ENCODE measurements at regions not wholly inside any gene's neighbourhood (a gene's known extent, or its start where the extent isn't known, plus 50 kb on each side); places are given as distances from the start of the nearest gene placed in this dataset.
"Not testable (repeated sequence)": the region's sequence is repeated elsewhere in the genome, so short reads cannot be mapped to it uniquely, and the experiment has no call there.

DNA sequence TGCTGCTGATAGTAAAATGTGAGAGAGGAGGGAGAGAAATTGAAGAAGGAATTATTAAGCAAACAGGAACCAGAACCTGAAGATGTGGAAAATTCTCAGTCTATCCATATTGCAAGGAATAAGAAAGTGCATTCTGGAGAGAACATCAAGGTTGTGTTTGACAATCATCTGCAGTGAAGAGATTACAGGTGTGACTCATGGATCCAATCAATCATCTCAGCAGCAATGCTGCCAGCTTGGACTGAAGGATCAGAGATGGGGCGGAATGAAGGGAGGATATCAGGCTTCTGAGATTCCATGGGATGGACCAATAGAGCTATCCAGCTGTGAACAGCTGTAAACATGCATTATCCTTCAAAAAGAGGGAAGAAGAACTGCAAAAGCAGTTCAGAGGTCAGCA, 247.3 kb downstream of the LPIN1 start:
- no peak for DNase-seq (ENCODE audit: low read depth)

DNA sequence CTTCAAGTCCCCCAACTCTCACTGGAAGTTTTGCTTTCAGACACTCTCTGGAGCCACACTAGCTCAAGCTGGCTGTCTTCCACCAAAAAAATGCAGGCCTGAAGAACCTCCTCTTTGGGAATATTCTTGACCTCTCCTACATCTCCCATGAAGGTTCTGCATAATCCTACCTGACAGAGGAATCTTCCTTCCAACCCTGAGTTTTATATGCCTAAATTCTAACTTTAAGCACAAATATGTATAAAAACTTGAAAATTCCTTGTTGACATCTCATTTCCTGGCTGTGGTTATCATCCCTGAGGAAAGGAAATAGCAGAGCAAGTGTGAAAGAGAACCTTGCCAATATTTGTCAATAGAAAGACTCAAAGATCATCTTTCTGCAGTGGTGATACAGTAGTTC, 249.0 kb downstream of the LPIN1 start:
- DNase-seq (ENCODE audit: low read depth), result peak; percentile 70

DNA sequence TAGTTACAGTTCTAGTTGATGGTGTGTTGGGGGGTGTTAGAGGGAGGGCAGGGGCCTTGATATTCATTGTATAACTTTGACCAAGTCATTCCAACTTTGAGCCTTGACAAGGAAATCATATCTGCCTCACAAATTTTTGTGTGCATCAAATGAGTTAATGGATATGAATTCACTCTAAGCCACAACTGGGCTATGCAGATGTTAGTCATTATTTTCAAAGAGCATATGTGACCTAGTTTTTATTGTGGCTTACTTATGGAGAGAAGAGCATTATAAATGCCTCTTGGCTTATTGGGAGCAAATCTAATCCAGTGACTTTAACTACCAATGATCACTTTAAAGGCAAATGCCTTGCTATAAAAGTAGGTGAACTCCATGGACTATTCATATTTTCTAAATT, 250.2 kb downstream of the LPIN1 start:
- DNase-seq (ENCODE audit: low read depth), result peak; percentile 86

DNA sequence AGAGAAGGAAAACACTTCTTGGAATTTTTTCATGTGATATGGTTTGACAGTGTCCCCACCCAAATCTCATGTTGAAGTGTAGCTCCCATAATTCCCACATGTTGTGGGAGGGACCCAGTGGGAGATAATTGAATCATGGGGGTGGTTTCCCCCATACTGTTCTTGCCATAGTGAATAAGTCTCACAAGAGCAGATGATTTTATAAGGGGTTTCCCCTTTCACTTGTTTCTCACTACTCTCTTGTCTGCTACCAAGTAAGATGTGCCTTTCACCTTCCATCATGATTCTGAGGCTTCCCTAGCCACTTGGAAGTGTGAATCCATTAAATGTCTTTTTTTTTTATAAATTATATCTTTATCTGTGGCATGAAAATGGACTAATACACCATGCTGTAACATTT, 250.7 kb downstream of the LPIN1 start:
- DNase-seq (ENCODE audit: low read depth), result peak; percentile 27

DNA sequence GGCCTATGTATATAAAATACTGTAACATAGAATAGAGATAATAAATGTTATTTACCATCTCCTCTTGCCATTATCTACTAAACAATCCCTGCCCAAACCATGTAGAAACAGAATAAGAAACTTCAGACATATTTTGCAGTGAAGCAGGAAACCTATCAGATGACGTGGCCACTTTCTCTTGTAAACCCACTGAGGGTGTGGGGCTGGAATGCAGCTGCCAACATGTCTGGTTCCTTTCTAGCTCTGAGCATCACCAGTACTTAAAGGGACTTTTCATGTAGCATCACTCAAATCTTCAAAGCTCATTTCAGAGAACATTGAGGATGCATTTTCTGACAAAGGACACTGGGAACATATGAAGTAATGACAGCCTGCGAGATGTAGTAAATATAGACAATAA, 251.8 kb downstream of the LPIN1 start:
- DNase-seq (ENCODE audit: low read depth), result peak; percentile 79

DNA sequence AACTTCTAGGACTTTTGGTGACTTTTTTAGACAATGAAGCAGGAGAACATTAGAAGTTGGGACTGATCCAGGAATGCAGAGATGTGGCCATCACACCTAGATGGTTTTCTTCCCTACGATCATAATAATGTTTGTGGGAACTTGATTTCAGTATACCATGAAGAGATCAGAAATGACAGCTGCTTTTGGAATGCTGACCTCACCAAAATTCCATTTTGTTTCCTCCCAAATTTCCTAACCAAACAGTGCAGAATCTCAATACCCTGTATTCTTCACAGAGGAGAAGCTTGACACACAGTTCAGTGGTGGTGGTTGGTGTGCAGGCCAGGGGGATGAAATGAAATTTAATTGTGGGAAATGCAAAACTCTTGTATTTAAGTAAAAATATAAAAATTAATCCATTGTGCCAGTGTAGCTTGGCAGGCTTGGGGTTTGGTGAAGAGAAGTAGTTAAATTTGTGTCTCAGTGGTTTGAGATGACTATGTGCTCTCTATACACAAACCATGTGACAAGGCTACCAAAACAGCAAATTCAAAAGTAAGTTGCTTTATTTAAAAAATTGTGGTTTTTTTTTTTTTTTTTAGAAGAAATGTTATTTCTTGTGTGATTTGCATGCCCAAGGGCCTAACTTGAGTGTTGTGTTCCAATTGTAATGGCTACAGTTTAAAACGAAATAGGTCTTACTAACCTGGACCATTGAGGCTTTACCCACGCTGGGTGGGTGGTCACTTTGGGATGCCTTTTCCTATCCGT, 252.4 kb downstream of the LPIN1 start:
- peak; percentile 78 for DNase-seq (ENCODE audit: low read depth)

DNA sequence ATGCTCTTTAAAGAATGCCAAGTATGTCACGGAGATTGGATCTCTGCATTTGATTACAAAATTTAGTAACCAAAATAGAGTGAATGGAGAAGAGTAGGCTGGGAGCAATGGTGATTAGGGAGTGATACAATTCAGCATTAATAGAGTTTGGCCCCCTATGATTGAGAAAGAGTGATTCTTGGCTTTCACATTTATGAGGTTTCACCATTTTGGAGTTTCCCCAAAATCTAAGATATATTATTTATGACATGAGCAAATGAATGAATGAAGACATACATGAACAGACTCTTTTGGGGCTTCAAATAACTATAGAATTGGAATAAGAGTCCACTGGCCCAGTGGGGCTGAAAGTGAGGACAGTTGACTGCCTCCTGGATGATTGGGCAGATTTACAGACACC, 255.2 kb downstream of the LPIN1 start:
- no peak for DNase-seq (ENCODE audit: low read depth)

DNA sequence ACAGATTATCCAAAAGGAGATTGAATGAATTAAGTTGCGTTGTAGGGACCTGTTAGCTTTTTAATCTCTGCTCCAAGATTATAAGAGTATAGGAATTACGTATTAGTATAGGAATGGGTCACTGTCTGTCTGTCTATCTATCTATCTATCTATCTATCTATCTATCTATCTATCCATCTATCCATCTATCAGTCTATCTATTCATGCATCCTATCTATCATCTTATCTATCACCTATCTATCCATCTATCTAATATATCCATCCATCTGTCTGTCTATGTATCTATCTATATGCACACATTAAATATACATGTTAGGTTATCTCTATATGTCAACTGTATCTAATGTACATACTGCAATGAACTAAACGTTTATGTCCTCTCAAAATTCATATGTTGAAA, 255.8 kb downstream of the LPIN1 start:
- DNase-seq (ENCODE audit: low read depth), result no peak

DNA sequence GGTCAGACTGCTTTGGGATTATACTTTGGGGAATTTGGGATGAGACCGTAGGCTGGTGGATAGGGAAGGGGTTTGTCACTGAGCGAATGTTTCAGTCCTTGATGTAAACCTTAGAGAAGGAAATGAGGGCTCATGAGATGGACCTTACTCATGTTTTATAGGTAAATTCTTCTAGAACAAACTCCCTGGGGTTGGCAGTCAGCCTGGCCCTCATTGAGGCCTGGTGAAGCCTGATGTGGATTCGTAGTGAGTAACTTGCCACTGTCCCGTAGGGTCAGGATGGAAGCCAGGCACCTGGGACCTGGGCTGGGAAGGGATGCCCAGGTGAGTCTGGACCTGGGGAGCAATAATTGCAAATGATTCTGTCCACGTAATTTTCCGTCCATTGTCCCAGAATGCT, 258.3 kb downstream of the LPIN1 start:
- DNase-seq (ENCODE audit: low read depth), result no peak

DNA sequence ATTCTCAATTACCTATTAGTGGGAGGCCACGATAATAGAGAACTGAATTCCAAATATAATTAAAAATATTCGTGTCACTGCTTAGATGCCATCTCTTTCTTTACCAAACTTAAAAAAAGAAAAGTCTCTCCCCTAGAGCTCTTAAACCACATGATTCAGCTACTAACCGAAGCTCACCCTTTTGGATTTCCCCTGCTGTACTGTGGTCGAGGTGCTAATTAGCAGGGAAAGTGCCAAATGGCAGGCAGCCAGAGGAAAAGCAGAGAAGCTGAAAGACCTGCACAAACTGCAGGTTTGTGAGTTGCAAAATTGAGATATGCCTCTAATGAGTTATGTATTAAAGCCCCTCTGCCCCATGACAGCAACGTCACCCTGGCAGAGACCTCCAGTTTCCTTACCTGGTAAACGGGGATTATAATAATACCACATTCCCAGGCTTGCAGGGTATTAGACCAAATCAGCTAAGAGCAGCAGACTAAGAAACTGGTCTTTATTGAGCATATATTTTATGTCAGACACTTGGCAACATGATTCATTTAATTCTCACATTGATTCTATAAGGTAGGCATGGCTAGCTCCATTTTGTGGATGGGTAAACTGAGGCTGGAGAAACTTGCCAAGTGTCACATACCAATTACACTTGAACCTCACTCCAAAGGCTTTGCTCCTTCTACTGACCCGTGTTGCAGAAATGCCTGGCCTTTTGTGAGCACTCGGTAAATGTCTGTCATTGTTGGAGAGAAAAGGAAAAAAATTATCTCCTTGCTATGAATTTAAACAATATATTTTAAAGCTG, 259.7 kb downstream of the LPIN1 start:
- DNase-seq (ENCODE audit: low read depth), result peak; percentile 82

DNA sequence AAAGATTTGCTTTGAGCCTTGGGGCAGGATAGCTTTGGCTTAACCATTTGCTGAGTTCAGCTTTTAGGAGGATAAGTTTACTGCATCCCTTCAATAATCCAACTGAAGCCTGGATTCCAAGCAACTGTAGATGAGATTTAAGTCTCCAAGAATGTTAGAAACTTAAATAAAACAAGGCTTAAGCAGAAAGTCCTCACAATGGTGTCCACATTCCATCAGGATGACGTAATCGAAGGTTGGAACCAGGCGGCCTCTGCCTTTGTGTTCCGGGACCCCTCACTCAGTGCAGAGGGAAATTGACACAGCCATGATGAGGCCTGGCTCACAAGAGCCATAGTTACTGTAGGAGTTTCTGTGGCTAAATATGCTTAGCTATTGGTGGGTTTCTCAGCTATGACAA, 260.4 kb downstream of the LPIN1 start:
- peak; percentile 52 for DNase-seq (ENCODE audit: low read depth)

DNA sequence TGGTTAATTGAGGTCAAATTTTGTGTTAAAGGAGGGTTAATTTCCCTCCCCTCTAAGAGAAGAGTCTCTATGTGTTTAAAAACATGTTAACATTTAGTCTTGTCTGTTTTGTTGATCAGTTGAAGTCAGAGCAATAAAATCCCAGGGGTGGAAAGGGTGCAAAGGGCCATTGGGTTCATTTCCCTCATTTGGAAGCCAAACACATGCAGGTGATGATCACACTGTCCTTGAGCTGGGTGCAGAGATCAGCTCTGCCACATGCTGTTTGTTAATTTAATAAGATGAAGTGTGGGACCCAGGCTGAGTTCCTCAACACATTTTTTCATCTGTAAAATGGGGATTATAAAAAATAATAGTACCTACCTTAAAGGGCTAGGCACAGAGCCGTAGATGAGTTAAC, 260.9 kb downstream of the LPIN1 start:
- DNase-seq (ENCODE audit: low read depth), result no peak

DNA sequence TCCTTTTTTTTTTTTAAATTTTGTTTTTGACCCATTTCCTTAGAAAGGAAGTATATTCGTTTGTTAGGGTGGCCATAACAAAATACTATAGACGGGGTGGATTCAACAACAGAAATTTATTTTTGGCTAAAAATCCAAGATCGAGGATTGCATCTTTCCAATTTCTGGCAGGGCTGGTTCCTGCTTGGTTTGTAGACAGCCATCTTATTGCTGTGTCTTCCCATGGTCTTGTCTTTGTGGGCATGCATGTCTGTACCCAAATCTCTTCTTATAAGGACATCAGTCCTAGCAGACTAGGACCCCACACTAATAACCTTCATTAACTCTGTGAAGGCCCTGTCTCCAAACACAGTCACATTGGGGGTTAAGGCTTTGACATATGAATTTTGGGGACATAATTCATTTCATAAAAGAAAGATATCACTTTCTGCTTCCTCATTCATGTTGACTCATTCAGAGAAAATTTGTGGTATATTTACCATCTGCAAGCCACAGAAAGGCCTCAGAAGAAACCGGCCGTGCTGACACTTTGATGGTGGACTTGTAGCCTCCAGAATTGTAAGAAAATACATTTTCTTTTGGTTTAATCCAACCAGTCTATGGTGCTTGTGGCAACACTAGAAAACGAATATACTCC, 262.1 kb downstream of the LPIN1 start:
- DNase-seq (ENCODE audit: low read depth), result peak; percentile 80

DNA sequence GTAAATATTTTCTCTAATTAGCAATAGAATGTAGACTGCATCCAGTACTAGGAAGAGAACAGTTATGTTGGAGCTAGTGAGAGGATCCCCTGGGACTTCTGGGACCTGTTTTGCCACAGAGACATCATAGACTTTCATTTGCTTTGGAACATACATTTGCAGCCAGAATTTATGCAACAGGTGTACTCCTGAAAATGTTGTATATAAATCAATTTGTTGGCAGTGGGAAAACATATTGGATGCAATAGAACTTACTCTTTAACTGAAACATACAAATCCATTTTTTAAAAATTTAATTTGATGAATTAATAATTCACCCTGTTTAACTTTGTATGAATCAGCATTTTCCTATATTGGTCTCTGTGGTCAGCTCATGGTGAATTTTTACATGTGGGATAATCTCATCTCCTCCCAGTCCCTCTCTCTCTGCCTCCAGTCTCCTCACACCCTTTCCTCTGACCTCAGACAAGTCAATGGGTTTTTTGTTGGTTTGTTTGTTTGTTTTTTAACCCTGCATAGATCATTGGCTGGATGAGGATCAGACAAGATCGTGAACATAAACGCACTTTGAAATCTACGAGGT, 263.0 kb downstream of the LPIN1 start:
- DNase-seq (ENCODE audit: low read depth), result peak; percentile 38

DNA sequence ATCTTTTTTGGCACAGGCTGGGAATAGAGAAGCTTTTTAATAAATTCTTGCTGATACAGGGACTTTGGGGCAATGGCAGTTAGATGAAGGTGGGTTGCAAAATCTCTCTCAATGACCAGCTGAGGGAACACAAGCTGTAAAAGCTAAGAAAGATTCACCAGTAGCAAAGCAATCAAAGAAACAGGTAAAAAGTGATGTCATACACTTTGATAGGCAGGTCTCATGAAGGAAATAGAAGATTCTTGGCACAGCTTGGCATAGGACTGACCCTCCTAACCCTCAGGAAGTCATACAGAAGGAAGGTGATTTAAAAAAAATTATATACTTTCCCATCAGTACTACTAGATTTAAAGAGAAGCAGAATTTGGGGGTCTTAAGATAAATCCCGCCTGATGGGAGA, 263.6 kb downstream of the LPIN1 start:
- no peak for DNase-seq (ENCODE audit: low read depth)

DNA sequence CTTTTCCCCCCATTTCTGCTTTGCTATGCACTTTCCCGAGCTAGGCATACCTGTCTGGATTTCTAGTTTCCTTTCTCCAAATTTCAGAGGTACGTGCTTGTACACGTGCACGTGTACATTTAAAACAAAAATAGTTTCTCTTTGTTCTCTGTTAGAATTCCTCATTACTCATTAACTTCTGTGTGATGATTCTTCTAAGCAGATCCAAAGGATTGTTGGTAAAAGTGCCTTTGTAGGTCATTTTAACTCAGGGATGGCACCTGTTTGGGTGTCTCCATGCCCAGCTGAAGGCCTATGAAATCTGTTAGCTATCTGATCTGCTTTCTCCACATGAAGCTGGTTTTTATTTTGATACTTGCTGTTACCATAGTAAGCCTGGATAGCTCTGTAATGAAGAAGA, 264.3 kb downstream of the LPIN1 start:
- no peak for DNase-seq (ENCODE audit: low read depth)

DNA sequence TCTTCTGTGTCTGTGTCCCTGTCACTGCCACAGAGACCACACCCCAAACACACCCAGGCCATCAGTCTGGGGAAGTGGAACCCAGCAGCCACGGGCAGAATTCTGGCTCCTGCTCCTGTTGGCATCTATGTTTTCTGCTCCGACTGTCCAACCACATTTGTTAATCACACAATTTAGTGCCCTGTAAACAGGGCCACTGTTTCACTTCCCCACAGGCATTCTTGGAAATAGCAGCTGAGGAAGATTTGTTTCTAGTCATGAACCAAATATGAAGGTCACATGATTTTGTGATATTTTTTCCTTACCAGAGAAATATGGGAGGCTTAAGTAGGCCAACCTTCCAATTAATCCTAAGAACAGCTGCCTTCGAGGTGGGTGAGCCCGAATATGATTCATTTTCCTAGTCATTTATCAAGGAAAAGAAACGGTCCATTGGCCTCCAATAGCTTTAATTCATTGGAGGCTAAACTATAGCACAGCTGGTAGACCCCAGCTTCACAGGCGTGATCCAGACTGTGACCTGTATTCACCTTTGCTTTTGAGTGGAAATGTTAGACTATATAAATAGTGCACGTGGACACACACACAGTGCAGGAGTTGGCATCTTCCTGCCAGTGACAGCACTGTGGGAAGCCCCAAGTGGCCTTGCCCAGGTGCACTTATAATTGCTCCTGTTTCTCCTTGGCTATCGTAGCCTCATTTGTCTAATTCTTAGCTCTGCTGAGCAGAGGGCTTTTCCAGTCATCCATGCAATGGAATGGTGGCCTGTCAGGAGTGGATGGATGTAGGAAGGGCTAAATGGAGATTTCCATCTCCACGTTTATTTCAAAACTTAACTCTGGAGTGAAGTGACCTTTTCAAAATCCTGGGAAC, 267.9 kb downstream of the LPIN1 start:
- DNase-seq (ENCODE audit: low read depth), result peak; percentile 98

DNA sequence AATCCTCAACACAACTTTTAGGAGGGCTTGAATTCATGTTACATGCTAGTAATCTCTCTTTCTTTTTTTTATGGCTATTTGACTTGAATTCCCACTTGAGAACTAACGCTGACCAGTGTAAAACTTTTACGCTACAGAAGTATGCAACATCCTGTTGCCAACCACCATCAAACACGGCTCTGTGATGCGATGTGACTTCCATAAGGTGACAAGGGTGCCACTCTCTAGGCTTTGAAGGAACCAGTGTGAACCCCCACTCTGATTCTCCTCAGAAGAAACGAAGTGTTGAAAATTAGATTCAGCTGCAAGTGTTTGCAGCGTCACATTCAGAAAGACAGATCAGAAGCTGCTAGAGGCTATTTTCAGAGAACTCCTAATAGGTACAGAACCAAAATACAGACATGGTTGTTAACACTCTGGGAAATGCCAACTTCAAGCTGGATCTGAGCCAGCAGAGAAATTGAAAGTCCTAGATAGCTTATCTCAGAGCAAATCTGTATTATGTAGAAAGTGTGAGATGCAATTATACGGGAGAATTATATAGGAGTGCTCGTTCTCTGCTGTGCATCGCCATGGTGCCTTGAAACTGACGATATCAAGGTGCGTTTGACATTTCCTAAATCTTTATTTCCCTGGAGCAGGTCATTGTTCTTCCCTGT, 271.2 kb downstream of the LPIN1 start:
- DNase-seq (ENCODE audit: low read depth), result no peak

DNA sequence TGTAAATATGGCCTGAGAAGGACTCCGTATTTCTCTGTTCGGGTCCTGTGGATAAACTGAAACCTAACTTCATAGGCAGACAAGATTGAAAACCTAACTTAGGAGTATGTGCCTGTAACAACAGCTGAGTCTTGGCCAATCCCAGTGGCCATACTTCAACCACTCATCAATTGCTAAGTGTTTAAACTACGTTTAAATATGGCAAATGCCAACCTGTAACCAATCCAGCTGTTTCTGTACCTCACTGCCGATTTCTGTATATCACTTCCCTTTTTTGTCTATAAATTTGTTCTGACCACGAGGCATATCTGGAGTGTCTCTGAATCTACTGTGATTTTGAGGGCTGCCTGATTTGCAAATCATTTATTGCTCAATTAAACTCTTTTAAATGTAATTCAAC, 272.3 kb downstream of the LPIN1 start:
- not testable (repeated sequence) for DNase-seq (ENCODE audit: low read depth)

DNA sequence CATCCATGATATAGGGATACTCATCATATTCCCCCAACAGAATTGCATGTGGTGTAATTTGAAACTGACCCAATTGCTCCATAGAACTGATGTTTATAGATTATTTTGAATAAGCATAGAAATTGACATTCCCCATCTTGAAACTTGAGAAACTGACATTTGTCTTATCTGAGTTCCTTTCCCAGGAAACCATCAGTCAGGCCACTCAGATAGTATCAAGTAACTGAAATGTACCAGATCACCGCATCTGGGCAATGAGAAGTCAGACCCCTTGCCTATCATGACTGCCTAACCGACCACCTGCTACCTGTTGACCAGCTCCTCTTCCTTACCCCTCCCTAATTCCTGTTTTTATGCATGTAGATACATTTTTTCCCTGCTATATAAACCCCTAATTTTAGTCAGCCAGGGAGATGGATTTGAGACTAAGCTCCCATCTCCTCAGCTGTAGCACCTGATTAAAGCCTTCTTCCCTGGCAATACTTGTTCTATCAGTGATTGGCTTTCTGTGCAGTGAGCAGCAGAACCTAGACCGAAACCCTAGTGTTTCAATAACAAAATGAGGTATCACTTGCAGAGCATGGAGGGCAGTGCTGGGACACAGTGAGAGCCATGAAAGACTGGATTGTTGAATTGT, 274.5 kb downstream of the LPIN1 start:
- DNase-seq (ENCODE audit: low read depth), result no peak

Data from LHCN-M2 (cell line).